SK-N-SH treated with all-trans-retinoic acid at 6 μM for 48 hours (cell line): ENCODE measurements at regions not wholly inside any gene's neighbourhood (a gene's known extent, or its start where the extent isn't known, plus 50 kb on each side); places are given as distances from the start of the nearest gene placed in this dataset.

Source experiments
- ATAC-seq: fragments of 200-7000 bp; cut with Tn5 transposase; 3 replicates; pipeline ENCODE4 v1.9.1; 2020; ENCODE audit warnings: mild to moderate bottlenecking, moderate library complexity
- BACH2 ChIP-seq: fragments of 250-450 bp; sonication (Bioruptor Pico); IDR thresholded peaks from 2 replicates; pipeline ENCODE4 v1.9.0; 2021; ENCODE audit warnings: mild to moderate bottlenecking, borderline replicate concordance
- CREB5 ChIP-seq: fragments of 250-450 bp; sonication (Bioruptor Pico); IDR thresholded peaks from 2 replicates; pipeline ENCODE4 v1.5.1; 2020; ENCODE audit warnings: low read depth, mild to moderate bottlenecking, moderate library complexity
- CSDC2 ChIP-seq: fragments of 250-450 bp; sonication (Bioruptor Pico); IDR thresholded peaks from 2 replicates; pipeline ENCODE4 v1.5.0; 2020; ENCODE audit warnings: mild to moderate bottlenecking, moderate library complexity
- ESRRG ChIP-seq: fragments of 250-450 bp; sonication (Bioruptor Pico); IDR thresholded peaks from 2 replicates; pipeline ENCODE4 v1.6.1; 2021; ENCODE audit warnings: mild to moderate bottlenecking
- GLIS3 ChIP-seq: fragments of 250-450 bp; sonication (Bioruptor Pico); IDR thresholded peaks from 2 replicates; pipeline ENCODE4 v1.5.0; 2020; ENCODE audit warnings: mild to moderate bottlenecking, moderate library complexity
- ISL1 ChIP-seq: fragments of 250-450 bp; sonication (Bioruptor Pico); IDR thresholded peaks from 2 replicates; pipeline ENCODE4 v2.1.2; 2022; ENCODE audit warnings: mild to moderate bottlenecking, moderate library complexity
- OSR1 ChIP-seq: fragments of 250-450 bp; sonication (Bioruptor Pico); IDR thresholded peaks from 2 replicates; pipeline ENCODE4 v1.8.0; 2022; ENCODE audit warnings: moderate library complexity, mild to moderate bottlenecking, inconsistent platforms
- PPARA ChIP-seq: fragments of 250-450 bp; sonication (Bioruptor Pico); IDR thresholded peaks from 2 replicates; pipeline ENCODE4 v1.5.0; 2020; ENCODE audit warnings: mild to moderate bottlenecking, borderline replicate concordance
- RARB ChIP-seq: fragments of 250-450 bp; sonication (Bioruptor Pico); IDR thresholded peaks from 2 replicates; pipeline ENCODE4 v1.8.0; 2021; ENCODE audit warnings: mild to moderate bottlenecking, moderate library complexity
- SNAI2 ChIP-seq: fragments of 250-450 bp; sonication (Bioruptor Pico); IDR thresholded peaks from 2 replicates; pipeline ENCODE4 v1.5.0; 2020; ENCODE audit warnings: mild to moderate bottlenecking, moderate library complexity
- TCF4 ChIP-seq: fragments of 250-450 bp; sonication (Bioruptor Pico); IDR thresholded peaks from 2 replicates; pipeline ENCODE4 v1.8.0; 2021; ENCODE audit warnings: mild to moderate bottlenecking, moderate library complexity, borderline replicate concordance
- TOX ChIP-seq: fragments of 250-450 bp; sonication (Bioruptor Pico); IDR thresholded peaks from 2 replicates; pipeline ENCODE4 v1.8.0; 2021; ENCODE audit warnings: mild to moderate bottlenecking, moderate library complexity, borderline replicate concordance
- TSHZ2 ChIP-seq: fragments of 250-450 bp; sonication (Bioruptor Pico); IDR thresholded peaks from 2 replicates; pipeline ENCODE4 v1.5.0; 2020; ENCODE audit warnings: mild to moderate bottlenecking, moderate library complexity
- ZC3H10 ChIP-seq: fragments of 250-450 bp; sonication (Bioruptor Pico); IDR thresholded peaks from 2 replicates; pipeline ENCODE4 v1.5.1; 2021; ENCODE audit warnings: mild to moderate bottlenecking, moderate library complexity
- ZFP3 ChIP-seq: fragments of 250-450 bp; sonication (Bioruptor Pico); IDR thresholded peaks from 2 replicates; pipeline ENCODE4 v1.5.0; 2020; ENCODE audit warnings: mild to moderate bottlenecking, moderate library complexity
- ZFP30 ChIP-seq: fragments of 450-650 bp; formaldehyde crosslinking; IDR thresholded peaks from 2 replicates; pipeline ENCODE4 v1.5.0; 2022; ENCODE audit warnings: mild to moderate bottlenecking, moderate library complexity
- ZNF565 ChIP-seq: fragments of 450-650 bp; formaldehyde crosslinking; conservative IDR thresholded peaks from 2 replicates; pipeline ENCODE4 v1.5.0; 2020; ENCODE audit warnings: low read depth, mild to moderate bottlenecking, moderate library complexity
- ZNF8 ChIP-seq: fragments of 450-650 bp; formaldehyde crosslinking; IDR thresholded peaks from 2 replicates; pipeline ENCODE4 v1.5.0; 2020; ENCODE audit warnings: mild to moderate bottlenecking, moderate library complexity
- TF ChIP-seq, protein P1 (sequence below): fragments of 250-450 bp; sonication (Bioruptor Pico); IDR thresholded peaks from 2 replicates; pipeline ENCODE4 v1.8.0; 2020; ENCODE audit warnings: mild to moderate bottlenecking, moderate library complexity, borderline replicate concordance
- TF ChIP-seq, protein P2 (sequence below): fragments of 250-450 bp; sonication (Bioruptor Pico); IDR thresholded peaks from 2 replicates; pipeline ENCODE4 v1.8.0; 2021; ENCODE audit warnings: low read depth, mild to moderate bottlenecking, moderate library complexity, borderline replicate concordance

- no peak for ATAC-seq
- TF ChIP-seq PPARA (CRISPR knock-in tag) (no peak), SNAI2 (CRISPR knock-in tag) (no peak), ZNF8 (CRISPR knock-in tag) (no peak), CSDC2 (CRISPR knock-in tag) (no peak)
Observed at GRCh38 chr1:177701654-177702353, 268.1 kb downstream of the SEC16B start.

DNA sequence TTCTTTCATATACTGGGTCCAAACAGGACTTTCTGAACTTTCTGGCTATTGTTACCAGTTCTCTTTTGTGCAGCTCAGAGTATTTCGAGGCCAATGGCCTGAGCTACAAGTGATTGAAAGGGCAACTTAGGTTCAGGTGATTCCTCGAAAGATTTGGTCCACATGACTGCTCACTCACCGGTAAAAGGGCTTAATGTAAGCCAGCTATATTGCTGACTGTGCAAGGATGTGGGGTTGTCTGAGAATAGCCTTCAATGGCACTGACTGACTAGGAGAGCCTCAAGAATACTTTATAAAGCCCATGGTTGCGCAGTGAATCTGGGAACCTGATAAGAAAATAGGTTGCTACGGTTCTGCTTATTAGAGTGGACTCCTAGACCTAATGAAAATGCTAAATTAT lies 269.0 kb downstream of the SEC16B start:
- TF ChIP-seq OSR1 (CRISPR knock-in tag) = no peak
- no peak for TF ChIP-seq BACH2 (CRISPR knock-in tag)
- no peak for TF ChIP-seq TOX (CRISPR knock-in tag)
- TF ChIP-seq GLIS3 = no peak
- no peak for TF ChIP-seq ZFP30
- TF ChIP-seq PPARA (CRISPR knock-in tag) = no peak
- TF ChIP-seq ESRRG = no peak
- TF ChIP-seq CREB5 (CRISPR knock-in tag) = no peak
- TF ChIP-seq ZFP3 (CRISPR knock-in tag) = no peak
- TF ChIP-seq RARB (CRISPR knock-in tag) = no peak
- TF ChIP-seq, protein P1, sequence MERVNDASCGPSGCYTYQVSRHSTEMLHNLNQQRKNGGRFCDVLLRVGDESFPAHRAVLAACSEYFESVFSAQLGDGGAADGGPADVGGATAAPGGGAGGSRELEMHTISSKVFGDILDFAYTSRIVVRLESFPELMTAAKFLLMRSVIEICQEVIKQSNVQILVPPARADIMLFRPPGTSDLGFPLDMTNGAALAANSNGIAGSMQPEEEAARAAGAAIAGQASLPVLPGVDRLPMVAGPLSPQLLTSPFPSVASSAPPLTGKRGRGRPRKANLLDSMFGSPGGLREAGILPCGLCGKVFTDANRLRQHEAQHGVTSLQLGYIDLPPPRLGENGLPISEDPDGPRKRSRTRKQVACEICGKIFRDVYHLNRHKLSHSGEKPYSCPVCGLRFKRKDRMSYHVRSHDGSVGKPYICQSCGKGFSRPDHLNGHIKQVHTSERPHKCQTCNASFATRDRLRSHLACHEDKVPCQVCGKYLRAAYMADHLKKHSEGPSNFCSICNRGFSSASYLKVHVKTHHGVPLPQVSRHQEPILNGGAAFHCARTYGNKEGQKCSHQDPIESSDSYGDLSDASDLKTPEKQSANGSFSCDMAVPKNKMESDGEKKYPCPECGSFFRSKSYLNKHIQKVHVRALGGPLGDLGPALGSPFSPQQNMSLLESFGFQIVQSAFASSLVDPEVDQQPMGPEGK (CRISPR knock-in tag) = no peak
- no peak for TF ChIP-seq ZC3H10
- no peak for ATAC-seq

GRCh38 chr1:177690996-177691395 lies 278.9 kb downstream of the SEC16B start:
- no peak for ATAC-seq
- no peak for TF ChIP-seq TOX (CRISPR knock-in tag)
- no peak for TF ChIP-seq GLIS3
- no peak for TF ChIP-seq ZFP30
- no peak for TF ChIP-seq CSDC2 (CRISPR knock-in tag)

DNA sequence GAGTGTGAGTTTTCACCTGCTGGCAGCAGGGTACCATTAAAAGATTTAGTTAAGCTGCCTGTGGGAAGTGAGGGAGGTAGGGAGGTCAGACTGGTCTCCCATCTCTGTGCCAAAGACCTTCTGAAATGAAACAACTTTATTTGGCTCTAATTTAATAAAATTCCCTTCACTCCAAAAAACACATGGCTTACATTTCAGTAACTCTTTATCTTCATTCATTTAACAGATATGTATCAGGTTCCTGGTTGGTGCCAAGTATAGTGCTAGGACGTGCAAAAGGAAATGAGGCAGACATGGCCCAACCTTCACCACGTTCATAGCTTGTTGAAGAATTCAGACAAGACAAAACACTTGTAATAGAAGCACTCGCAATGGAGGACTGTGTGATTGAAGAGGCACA lies 282.3 kb downstream of the SEC16B start:
- no peak for ATAC-seq
- TF ChIP-seq ZC3H10 = no peak
- TF ChIP-seq ESRRG = no peak
- no peak for TF ChIP-seq ZFP3 (CRISPR knock-in tag)
- TF ChIP-seq TCF4 (CRISPR knock-in tag) = no peak
- TF ChIP-seq OSR1 (CRISPR knock-in tag) = no peak
- no peak for TF ChIP-seq CREB5 (CRISPR knock-in tag)
- TF ChIP-seq RARB (CRISPR knock-in tag) = no peak
- TF ChIP-seq ZNF565 = no peak
- no peak for TF ChIP-seq ISL1 (CRISPR knock-in tag)
- no peak for TF ChIP-seq GLIS3
- TF ChIP-seq PPARA (CRISPR knock-in tag) = no peak
- TF ChIP-seq, protein P2, sequence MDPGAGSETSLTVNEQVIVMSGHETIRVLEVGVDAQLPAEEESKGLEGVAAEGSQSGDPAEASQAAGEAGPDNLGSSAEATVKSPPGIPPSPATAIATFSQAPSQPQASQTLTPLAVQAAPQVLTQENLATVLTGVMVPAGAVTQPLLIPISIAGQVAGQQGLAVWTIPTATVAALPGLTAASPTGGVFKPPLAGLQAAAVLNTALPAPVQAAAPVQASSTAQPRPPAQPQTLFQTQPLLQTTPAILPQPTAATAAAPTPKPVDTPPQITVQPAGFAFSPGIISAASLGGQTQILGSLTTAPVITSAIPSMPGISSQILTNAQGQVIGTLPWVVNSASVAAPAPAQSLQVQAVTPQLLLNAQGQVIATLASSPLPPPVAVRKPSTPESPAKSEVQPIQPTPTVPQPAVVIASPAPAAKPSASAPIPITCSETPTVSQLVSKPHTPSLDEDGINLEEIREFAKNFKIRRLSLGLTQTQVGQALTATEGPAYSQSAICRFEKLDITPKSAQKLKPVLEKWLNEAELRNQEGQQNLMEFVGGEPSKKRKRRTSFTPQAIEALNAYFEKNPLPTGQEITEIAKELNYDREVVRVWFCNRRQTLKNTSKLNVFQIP = no peak
- no peak for TF ChIP-seq BACH2 (CRISPR knock-in tag)
- no peak for TF ChIP-seq TOX (CRISPR knock-in tag)
- no peak for TF ChIP-seq ZFP30
- TF ChIP-seq TSHZ2 (CRISPR knock-in tag) = no peak
- TF ChIP-seq SNAI2 (CRISPR knock-in tag) = no peak
